GM10266 (cell line): ENCODE measurements at regions not wholly inside any gene's neighbourhood (a gene's known extent, or its start where the extent isn't known, plus 50 kb on each side); places are given as distances from the start of the nearest gene placed in this dataset.

Source experiments
- DNase-seq: peaks from one replicate; pipeline ENCODE4 v3.0.0; 2012; ENCODE audit errors: extremely low spot score
- CTCF ChIP-seq: IDR thresholded peaks from 2 replicates; pipeline ENCODE4 v1.5.1; 2012; ENCODE audit warnings: mild to moderate bottlenecking, low read depth; ENCODE audit not compliant: control insufficient read depth, insufficient read depth; ENCODE audit errors: missing control alignments

- TF ChIP-seq CTCF: no peak
- DNase-seq: no peak
These were observed 115.1 kb upstream of the TOP1 start for GRCh38 chr20:40913224-40914185.

GRCh38 chr20:40915756-40916155 lies 112.9 kb upstream of the TOP1 start:
- no peak for TF ChIP-seq CTCF
- DNase-seq: no peak

- DNase-seq: no peak
- no peak for TF ChIP-seq CTCF
These were observed 112.3 kb upstream of the TOP1 start for GRCh38 chr20:40916276-40916675.

GRCh38 chr20:40920291-40920690 lies 108.3 kb upstream of the TOP1 start:
- no peak for TF ChIP-seq CTCF
- DNase-seq: no peak

GRCh38 chr20:40922865-40923264 lies 105.8 kb upstream of the TOP1 start:
- no peak for TF ChIP-seq CTCF
- no peak for DNase-seq

GRCh38 chr20:40925829-40926510 lies 102.7 kb upstream of the TOP1 start:
- DNase-seq: no peak
- TF ChIP-seq CTCF: no peak

- TF ChIP-seq CTCF: no peak
These were observed 101.7 kb upstream of the TOP1 start for GRCh38 chr20:40926928-40927327.

More at GRCh38 chr20:40926928-40927327, 101.7 kb upstream of the TOP1 start:
- no peak for DNase-seq
